ENCODE measurements at regions not wholly inside any gene's neighbourhood (a gene's known extent, or its start where the extent isn't known, plus 50 kb on each side); places are given as distances from the start of the nearest gene placed in this dataset.

- Histone ChIP-seq H3K4me3 (no peak overlapping the region), H3K27me3 (no peaks in the 10 kb centered on the region), H3K36me3 (replicated peaks; ENCODE audit: insufficient read depth, low read depth) (no peaks in the 10 kb centered on the region), H3K9me3 (ENCODE audit: low read depth) (no peaks in the 10 kb centered on the region), H3K27ac (no peak overlapping the region), H3K4me1 (ENCODE audit: insufficient read depth) (peaks cover 6% of the 10 kb centered on the region), H4K20me1 (ENCODE audit: insufficient read depth, poor library complexity, severe bottlenecking) (no peaks in the 10 kb centered on the region), H2AFZ (no peak overlapping the region), H3K79me2 (no peaks in the 10 kb centered on the region), H3K9me2 (replicated peaks; ENCODE audit: insufficient read depth) (no peaks in the 10 kb centered on the region), H3K4me2 (no peak overlapping the region)
- 60% methylated on average over 3 of the region's 3 CpGs for WGBS (ENCODE audit: low lambda C conversion rate, missing lambda C conversion rate)
- TF ChIP-seq CTCF (IDR thresholded peaks at IDR 0.05; ENCODE audit: poor library complexity) (no peak), EZH2phosphoT487 (IDR thresholded peaks at IDR 0.05; ENCODE audit: low read depth, severe bottlenecking, unreplicated experiment) (no peak), EZH2 (IDR thresholded peaks at IDR 0.05; ENCODE audit: borderline replicate concordance) (no peak)
- no peak for DNase-seq (ENCODE audit: low spot score)
These were observed 203.3 kb downstream of the SEC23IP start for GRCh38 chr10:120095875-120096274.

- no peaks in the 10 kb centered on the region for H3K9me2 ChIP-seq (replicated peaks; ENCODE audit: insufficient read depth)
- H3K27ac ChIP-seq: no peak overlapping the region
- no peak overlapping the region for H3K4me3 ChIP-seq
- H3K79me2 ChIP-seq: no peaks in the 10 kb centered on the region
- no peaks in the 10 kb centered on the region for H4K20me1 ChIP-seq (ENCODE audit: insufficient read depth, poor library complexity, severe bottlenecking)
- no peaks in the 10 kb centered on the region for H3K36me3 ChIP-seq (replicated peaks; ENCODE audit: insufficient read depth, low read depth)
- no peak overlapping the region for H2AFZ ChIP-seq
- peaks cover 6% of the 10 kb centered on the region for H3K4me1 ChIP-seq (ENCODE audit: insufficient read depth)
- DNase-seq (ENCODE audit: low spot score): no peak
- H3K27me3 ChIP-seq: no peaks in the 10 kb centered on the region
- H3K4me2 ChIP-seq: no peak overlapping the region
- no peaks in the 10 kb centered on the region for H3K9me3 ChIP-seq (ENCODE audit: low read depth)
- no peak for TF ChIP-seq EZH2 (IDR thresholded peaks at IDR 0.05; ENCODE audit: borderline replicate concordance)
- TF ChIP-seq EZH2phosphoT487 (IDR thresholded peaks at IDR 0.05; ENCODE audit: low read depth, severe bottlenecking, unreplicated experiment): no peak
- TF ChIP-seq CTCF (IDR thresholded peaks at IDR 0.05; ENCODE audit: poor library complexity): no peak
These were observed 205.2 kb downstream of the SEC23IP start for GRCh38 chr10:120097766-120098165.

GRCh38 chr10:120098232-120098930 lies 205.9 kb downstream of the SEC23IP start:
- Histone ChIP-seq H3K4me1 (ENCODE audit: insufficient read depth) (peaks cover 6% of the 10 kb centered on the region), H3K27ac (no peak overlapping the region), H3K9me3 (ENCODE audit: low read depth) (no peaks in the 10 kb centered on the region), H3K4me2 (no peak overlapping the region), H3K27me3 (no peaks in the 10 kb centered on the region), H3K4me3 (no peak overlapping the region), H4K20me1 (ENCODE audit: insufficient read depth, poor library complexity, severe bottlenecking) (no peaks in the 10 kb centered on the region), H3K9me2 (replicated peaks; ENCODE audit: insufficient read depth) (no peaks in the 10 kb centered on the region), H3K36me3 (replicated peaks; ENCODE audit: insufficient read depth, low read depth) (no peaks in the 10 kb centered on the region), H3K79me2 (no peaks in the 10 kb centered on the region), H2AFZ (no peak overlapping the region)
- TF ChIP-seq EZH2phosphoT487 (IDR thresholded peaks at IDR 0.05; ENCODE audit: low read depth, severe bottlenecking, unreplicated experiment): no peak
- TF ChIP-seq CTCF (IDR thresholded peaks at IDR 0.05; ENCODE audit: poor library complexity): no peak
- no peak for TF ChIP-seq EZH2 (IDR thresholded peaks at IDR 0.05; ENCODE audit: borderline replicate concordance)
- 66% methylated on average over 4 of the region's 4 CpGs for WGBS (ENCODE audit: low lambda C conversion rate, missing lambda C conversion rate)
- DNase-seq (ENCODE audit: low spot score): no peak
